Endometrium (tissue), 2 donors: ENCODE measurements at regions not wholly inside any gene's neighbourhood (a gene's known extent, or its start where the extent isn't known, plus 50 kb on each side); places are given as distances from the start of the nearest gene placed in this dataset.

Experiments
- FAIRE-seq: peaks from 2 replicates; lab custom pipeline; 2012; peaks lifted over from hg19 to GRCh38; lab: Jason Lieb, UNC
- donor health status: control.
- donor health status: control.

- FAIRE-seq = no peak
Observed at GRCh38 chr9:87255431-87256155, 242.1 kb upstream of the DAPK1 start.

GRCh38 chr9:87256973-87257372 lies 240.7 kb upstream of the DAPK1 start:
- FAIRE-seq = no peak

- FAIRE-seq = no peak
Observed at GRCh38 chr9:87259543-87260518, 237.8 kb upstream of the DAPK1 start.

- FAIRE-seq = no peak
Observed at GRCh38 chr9:87263291-87263690, 234.4 kb upstream of the DAPK1 start.

- no peak for FAIRE-seq
Observed at GRCh38 chr9:87266697-87267096, 231.0 kb upstream of the DAPK1 start.

GRCh38 chr9:87267251-87268070 lies 230.2 kb upstream of the DAPK1 start:
- no peak for FAIRE-seq

- no peak for FAIRE-seq
Observed at GRCh38 chr9:87269296-87270176, 228.1 kb upstream of the DAPK1 start.

GRCh38 chr9:87270221-87270847 lies 227.3 kb upstream of the DAPK1 start:
- no peak for FAIRE-seq

GRCh38 chr9:87270848-87271234 lies 226.8 kb upstream of the DAPK1 start:
- no peak for FAIRE-seq

GRCh38 chr9:87271696-87272477 lies 225.8 kb upstream of the DAPK1 start:
- FAIRE-seq = no peak

- no peak for FAIRE-seq
Observed at GRCh38 chr9:87275047-87275725, 222.5 kb upstream of the DAPK1 start.

GRCh38 chr9:87276327-87276841 lies 221.3 kb upstream of the DAPK1 start:
- FAIRE-seq = no peak

GRCh38 chr9:87276851-87277261 lies 220.8 kb upstream of the DAPK1 start:
- FAIRE-seq = no peak

GRCh38 chr9:87277346-87277745 lies 220.3 kb upstream of the DAPK1 start:
- no peak for FAIRE-seq

GRCh38 chr9:87278971-87279733 lies 218.5 kb upstream of the DAPK1 start:
- FAIRE-seq = no peak

GRCh38 chr9:87280421-87280820 lies 217.2 kb upstream of the DAPK1 start:
- no peak for FAIRE-seq

GRCh38 chr9:87282538-87282937 lies 215.1 kb upstream of the DAPK1 start:
- FAIRE-seq = no peak

GRCh38 chr9:87283585-87283984 lies 214.1 kb upstream of the DAPK1 start:
- FAIRE-seq = no peak
